Parathyroid adenoma (tissue), 2 donors: ENCODE measurements at regions not wholly inside any gene's neighbourhood (a gene's known extent, or its start where the extent isn't known, plus 50 kb on each side); places are given as distances from the start of the nearest gene placed in this dataset.
"Not testable (repeated sequence)": the region's sequence is repeated elsewhere in the genome, so short reads cannot be mapped to it uniquely, and the experiment has no call there.

Source experiments
- H2AFZ ChIP-seq: fragments of 300-600 bp; sonication (generic); one replicate; pipeline ENCODE4 v1.7.0; 2017; ENCODE audit warnings: antibody characterized with exemption, mild to moderate bottlenecking
- H3K27ac ChIP-seq: fragments of 300-600 bp; sonication (generic); one replicate; pipeline ENCODE4 v1.7.0; 2017
- H3K27me3 ChIP-seq: fragments of 300-600 bp; sonication (generic); one replicate; pipeline ENCODE4 v1.7.0; 2017; ENCODE audit warnings: low read length; ENCODE audit not compliant: control insufficient read depth, insufficient read depth
- H3K36me3 ChIP-seq: fragments of 300-600 bp; sonication (generic); one replicate; pipeline ENCODE4 v1.7.0; 2017; ENCODE audit warnings: low read length; ENCODE audit not compliant: control insufficient read depth, insufficient read depth
- H3K4me1 ChIP-seq: fragments of 300-600 bp; sonication (generic); one replicate; pipeline ENCODE4 v1.7.0; 2017; ENCODE audit warnings: control low read depth
- H3K4me2 ChIP-seq: fragments of 300-600 bp; sonication (generic); one replicate; pipeline ENCODE4 v1.7.0; 2017; ENCODE audit warnings: low read length
- H3K4me3 ChIP-seq: fragments of 300-600 bp; sonication (generic); one replicate; pipeline ENCODE4 v1.7.0; 2017; ENCODE audit warnings: low read depth, low read length
- H3K79me2 ChIP-seq: fragments of 300-600 bp; sonication (generic); one replicate; pipeline ENCODE4 v1.7.0; 2017; ENCODE audit warnings: control low read depth
- H3K9ac ChIP-seq: fragments of 300-600 bp; sonication (generic); one replicate; pipeline ENCODE4 v1.7.0; 2017; ENCODE audit warnings: mild to moderate bottlenecking
- H3K9me3 ChIP-seq: fragments of 300-600 bp; sonication (generic); one replicate; pipeline ENCODE4 v1.7.0; 2017; ENCODE audit warnings: low read length; ENCODE audit not compliant: control insufficient read depth
- CTCF ChIP-seq: fragments of 300-600 bp; sonication (generic); IDR thresholded peaks from one replicate; pipeline ENCODE4 v1.7.0; 2017; ENCODE audit warnings: antibody characterized with exemption, mild to moderate bottlenecking
- donor health status: primary hyperparathyroidism.

- Histone ChIP-seq H3K79me2 (no peaks in the 10 kb centered on the region), H3K9ac (no peak overlapping the region), H2AFZ (no peak overlapping the region), H3K27ac (no peak overlapping the region), H3K4me1 (no peaks in the 10 kb centered on the region), H3K36me3 (no peaks in the 10 kb centered on the region), H3K4me2 (no peak overlapping the region), H3K27me3 (no peaks in the 10 kb centered on the region), H3K4me3 (no peak overlapping the region), H3K9me3 (no peaks in the 10 kb centered on the region)
- no peak for TF ChIP-seq CTCF
Observed at GRCh38 chr3:98679986-98680385, 83.2 kb upstream of the ST3GAL6 start.

- H3K4me3 ChIP-seq: no peak overlapping the region
- no peak overlapping the region for H3K4me2 ChIP-seq
- no peaks in the 10 kb centered on the region for H3K27me3 ChIP-seq
- no peak overlapping the region for H2AFZ ChIP-seq
- no peaks in the 10 kb centered on the region for H3K9me3 ChIP-seq
- H3K4me1 ChIP-seq: no peaks in the 10 kb centered on the region
- H3K79me2 ChIP-seq: no peaks in the 10 kb centered on the region
- no peak overlapping the region for H3K9ac ChIP-seq
- TF ChIP-seq CTCF: no peak
- H3K36me3 ChIP-seq: no peaks in the 10 kb centered on the region
- H3K27ac ChIP-seq: no peak overlapping the region
Observed at GRCh38 chr3:98680723-98681122, 82.4 kb upstream of the ST3GAL6 start.

DNA sequence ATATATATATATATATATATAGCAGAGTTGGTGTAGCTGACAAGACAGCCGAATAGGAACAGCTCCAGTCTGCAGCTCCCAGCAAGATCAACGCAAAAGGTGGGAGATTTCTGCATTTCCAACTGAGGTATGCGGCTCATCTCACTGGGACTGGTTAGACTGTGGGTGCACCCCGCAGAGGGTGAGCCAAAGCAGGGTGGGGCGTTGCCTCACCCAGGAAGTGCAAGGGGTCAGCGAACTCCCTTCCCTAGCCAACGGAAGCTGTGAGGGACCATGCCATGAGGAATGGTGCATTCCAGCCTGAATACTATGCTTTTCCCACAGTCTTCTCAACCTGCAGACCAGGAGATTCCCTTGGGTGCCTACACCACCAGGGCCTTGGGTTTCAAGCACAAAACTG is 81.7 kb upstream of the ST3GAL6 start:
- H3K4me2 ChIP-seq: no peak overlapping the region
- no peaks in the 10 kb centered on the region for H3K79me2 ChIP-seq
- H3K9ac ChIP-seq: no peak overlapping the region
- H3K27me3 ChIP-seq: no peaks in the 10 kb centered on the region
- H3K9me3 ChIP-seq: no peaks in the 10 kb centered on the region
- H2AFZ ChIP-seq: no peak overlapping the region
- no peak for TF ChIP-seq CTCF
- no peak overlapping the region for H3K4me3 ChIP-seq
- no peaks in the 10 kb centered on the region for H3K4me1 ChIP-seq
- no peak overlapping the region for H3K27ac ChIP-seq
- no peaks in the 10 kb centered on the region for H3K36me3 ChIP-seq

DNA sequence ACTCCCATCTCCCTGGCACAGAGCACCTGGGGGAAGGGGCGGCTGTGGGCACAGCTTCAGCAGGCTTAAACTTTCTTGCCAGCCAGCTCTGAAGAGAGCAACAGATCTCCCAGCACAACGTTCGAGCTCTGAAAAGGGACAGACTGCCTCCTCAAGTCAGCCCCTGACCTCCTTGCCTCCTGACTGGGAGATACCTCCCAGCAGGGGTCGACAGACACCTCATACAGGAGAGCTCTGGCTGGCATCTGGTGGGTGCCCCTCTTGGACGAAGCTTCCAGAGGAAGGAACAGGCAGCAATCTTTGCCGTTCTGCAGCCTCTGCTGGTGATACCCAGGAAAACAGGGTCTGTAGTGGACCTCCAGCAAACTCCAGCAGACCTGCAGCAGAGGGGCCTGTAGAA is 80.7 kb upstream of the ST3GAL6 start:
- H3K79me2 ChIP-seq, H3K27me3 ChIP-seq, H3K36me3 ChIP-seq, H3K4me2 ChIP-seq, H3K4me3 ChIP-seq, H2AFZ ChIP-seq, H3K4me1 ChIP-seq, H3K27ac ChIP-seq, H3K9ac ChIP-seq, H3K9me3 ChIP-seq: not testable (repeated sequence)

- peaks cover 3% of the 10 kb centered on the region for H3K4me1 ChIP-seq
- no peaks in the 10 kb centered on the region for H3K27me3 ChIP-seq
- H3K27ac ChIP-seq: no peak overlapping the region
- H2AFZ ChIP-seq: no peak overlapping the region
- H3K36me3 ChIP-seq: no peaks in the 10 kb centered on the region
- no peaks in the 10 kb centered on the region for H3K79me2 ChIP-seq
- H3K4me3 ChIP-seq: no peak overlapping the region
- H3K9ac ChIP-seq: no peak overlapping the region
- H3K9me3 ChIP-seq: no peaks in the 10 kb centered on the region
- no peak for TF ChIP-seq CTCF
- H3K4me2 ChIP-seq: no peak overlapping the region
Observed at GRCh38 chr3:98688363-98688762, 74.8 kb upstream of the ST3GAL6 start.
